Activated naive CD4-positive, alpha-beta T cell treated with anti-CD3 and anti-CD28 coated beads for 36 hours (primary cell): ENCODE measurements at regions not wholly inside any gene's neighbourhood (a gene's known extent, or its start where the extent isn't known, plus 50 kb on each side); places are given as distances from the start of the nearest gene placed in this dataset.
"Not testable (repeated sequence)": the region's sequence is repeated elsewhere in the genome, so short reads cannot be mapped to it uniquely, and the experiment has no call there.

Experiments
- CTCF ChIA-PET: fragments of 350-600 bp; sonication (Branson Sonifier 250); formaldehyde crosslinking; loops from one replicate; lab custom pipeline; 2021; ENCODE audit warnings: antibody characterized with exemption; lab: Charles Lee
- DNase-seq: peaks from one replicate; pipeline ENCODE4 v3.0.0-alpha.2; 2020
- H3K27ac Mint-ChIP-seq: one replicate; pipeline ENCODE4 v1.8.0; 2021; ENCODE audit warnings: mild to moderate bottlenecking, mixed read lengths
- H3K27me3 Mint-ChIP-seq: one replicate; pipeline ENCODE4 v1.8.0; 2021; ENCODE audit warnings: low read depth, mixed read lengths
- H3K36me3 Mint-ChIP-seq: one replicate; pipeline ENCODE4 v1.8.0; 2021; ENCODE audit warnings: low read depth, mixed read lengths
- H3K4me1 Mint-ChIP-seq: one replicate; pipeline ENCODE4 v1.8.0; 2021; ENCODE audit warnings: low read depth, mixed read lengths
- H3K4me3 Mint-ChIP-seq: one replicate; pipeline ENCODE4 v1.8.0; 2021; ENCODE audit warnings: mild to moderate bottlenecking, moderate library complexity, mixed read lengths
- H3K9me3 Mint-ChIP-seq: one replicate; pipeline ENCODE4 v1.8.0; 2021; ENCODE audit warnings: mixed read lengths
- intact Hi-C: fragments of 100-400 bp; cut with micrococcal nuclease; formaldehyde crosslinking; loops from one replicate; pipeline ENCODE4 v1.15.1; 2023

- Mint-ChIP-seq H3K4me1 (peaks cover 14% of the 10 kb centered on the region), H3K27ac (no peak overlapping the region), H3K27me3 (no peaks in the 10 kb centered on the region), H3K36me3 (no peaks in the 10 kb centered on the region), H3K4me3 (no peak overlapping the region), H3K9me3 (peaks cover 17% of the 10 kb centered on the region)
- CTCF ChIA-PET = interaction anchor here (0.9 kb wide), 1 partner anchor 152 kb away, joined by 3 read pairs; no protein-coding TSS in a partner anchor
- intact Hi-C loops = no loop called here
- DNase-seq = no peak
These were observed 182.2 kb upstream of the ANKRD55 start for GRCh38 chr5:56415356-56415765.

DNA sequence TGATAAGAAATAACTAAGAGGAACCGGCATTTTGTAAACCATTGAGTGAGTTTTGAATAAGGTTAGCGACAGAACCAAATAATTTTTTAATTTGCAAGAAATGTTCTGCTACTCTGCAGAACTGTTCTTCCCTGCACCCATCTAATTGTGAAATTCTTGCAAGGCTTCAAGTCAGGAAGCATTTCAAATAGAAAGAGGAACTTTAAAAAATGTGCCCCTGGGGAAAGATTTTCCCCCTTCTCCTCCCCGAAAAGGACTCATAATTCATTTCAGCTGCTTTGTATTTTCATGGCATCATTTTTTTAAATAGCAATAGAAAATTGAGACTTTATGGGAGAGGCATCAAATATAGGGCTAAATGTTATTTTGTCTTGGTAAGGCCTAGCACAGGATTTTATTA lies 180.9 kb upstream of the ANKRD55 start:
- intact Hi-C loops = no loop called here
- no peak overlapping the region for H3K27ac Mint-ChIP-seq
- H3K4me3 Mint-ChIP-seq = no peak overlapping the region
- DNase-seq = no peak
- peaks cover 14% of the 10 kb centered on the region for H3K4me1 Mint-ChIP-seq
- no peaks in the 10 kb centered on the region for H3K27me3 Mint-ChIP-seq
- peaks cover 6% of the 10 kb centered on the region for H3K9me3 Mint-ChIP-seq
- CTCF ChIA-PET = interaction anchor here (0.6 kb wide), 1 partner anchor 13 kb away, joined by 4 read pairs; no protein-coding TSS in a partner anchor
- no peaks in the 10 kb centered on the region for H3K36me3 Mint-ChIP-seq

DNA sequence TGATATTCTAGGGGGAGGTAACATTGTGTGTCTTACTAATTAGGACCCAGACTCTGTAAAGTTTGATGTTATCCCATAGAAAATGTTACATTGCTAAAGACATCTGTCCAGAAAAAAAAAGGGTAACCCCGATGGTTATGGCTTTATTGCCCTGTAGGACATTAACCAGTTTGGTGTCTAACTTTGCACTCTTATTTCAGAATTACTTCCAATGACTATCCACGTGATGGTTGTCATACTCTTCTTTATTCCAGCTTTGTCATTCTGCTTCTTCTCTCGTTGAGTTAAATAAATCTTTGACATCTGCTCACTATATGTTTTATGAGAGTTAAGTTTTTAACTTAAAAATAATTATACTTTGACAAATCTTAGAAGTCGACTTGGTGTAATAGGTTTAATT lies 180.4 kb upstream of the ANKRD55 start:
- Mint-ChIP-seq H3K4me3 (no peak overlapping the region), H3K4me1 (peaks cover 14% of the 10 kb centered on the region), H3K36me3 (no peaks in the 10 kb centered on the region), H3K27me3 (no peaks in the 10 kb centered on the region), H3K27ac (no peak overlapping the region), H3K9me3 (peaks cover 1% of the 10 kb centered on the region)
- intact Hi-C loops = no loop called here
- DNase-seq = no peak
- CTCF ChIA-PET = interaction anchor here (0.6 kb wide), 1 partner anchor 14 kb away, joined by 4 read pairs; no protein-coding TSS in a partner anchor

DNA sequence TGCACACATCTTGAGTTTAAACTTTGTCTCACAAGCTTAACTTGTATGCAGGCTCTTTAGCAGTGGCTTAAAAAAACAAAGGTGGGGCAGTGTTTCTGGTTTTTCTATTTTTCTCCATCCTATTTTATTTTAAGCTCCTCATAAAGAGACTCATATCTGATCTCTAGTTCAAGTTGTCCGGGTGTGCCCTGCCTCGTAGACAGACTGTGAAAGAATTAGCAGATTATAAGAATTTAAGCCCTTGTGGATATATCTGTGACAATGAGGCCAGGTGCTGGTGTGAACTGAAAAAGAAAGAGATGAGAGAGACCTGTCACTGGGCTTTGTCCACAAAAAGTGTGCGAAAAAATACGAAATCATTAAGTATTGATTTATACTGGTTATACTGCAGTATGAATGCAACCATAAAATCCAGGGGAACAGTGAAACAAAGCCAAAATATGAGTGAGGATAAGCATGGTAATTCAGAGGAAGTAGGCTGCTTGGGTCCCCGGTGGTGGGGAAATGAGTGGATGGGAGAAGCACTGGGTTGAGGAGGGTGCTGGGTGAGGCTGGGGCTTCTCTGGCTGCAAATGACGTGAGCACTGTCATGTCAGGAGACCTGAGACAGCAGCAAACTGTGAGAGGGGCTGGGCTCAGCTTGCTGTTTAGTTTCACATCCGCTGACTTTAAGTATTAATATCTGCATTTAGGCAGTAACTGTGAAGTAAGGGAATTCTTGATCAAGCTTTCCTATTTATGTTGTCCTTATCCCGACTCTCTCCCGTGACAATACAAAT lies 179.7 kb upstream of the ANKRD55 start:
- CTCF ChIA-PET = interaction anchor here (1.2 to 1.5 kb wide), 3 partner anchors 21 to 424 kb away, joined by 3 to 9 read pairs (median 4); no protein-coding TSS in a partner anchor
- Mint-ChIP-seq H3K4me1 (peaks cover 14% of the 10 kb centered on the region), H3K27me3 (no peaks in the 10 kb centered on the region), H3K9me3 (no peaks in the 10 kb centered on the region), H3K4me3 (no peak overlapping the region), H3K36me3 (no peaks in the 10 kb centered on the region), H3K27ac (no peak overlapping the region)
- intact Hi-C loops = no loop called here
- DNase-seq = peak; percentile 45

DNA sequence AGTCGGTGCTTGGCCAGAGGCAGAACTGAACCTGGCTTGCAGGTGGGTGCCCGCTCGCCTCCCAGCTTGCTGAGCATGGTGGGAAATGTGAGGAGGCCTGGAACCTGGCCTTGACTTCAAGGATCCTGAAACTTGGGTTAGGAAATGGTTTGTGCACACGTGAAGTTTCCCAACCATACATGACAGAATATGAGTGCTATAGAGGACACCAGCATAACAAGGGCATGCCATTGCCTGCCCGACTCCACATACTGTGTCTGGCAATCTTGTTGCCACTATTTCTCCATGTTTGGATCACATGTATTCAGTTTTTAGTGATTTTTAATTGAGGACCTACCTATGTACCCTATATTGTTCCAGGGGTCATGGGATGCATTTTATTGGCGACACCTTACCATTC lies 177.6 kb upstream of the ANKRD55 start:
- no peak for DNase-seq
- H3K27me3 Mint-ChIP-seq = no peaks in the 10 kb centered on the region
- no peaks in the 10 kb centered on the region for H3K36me3 Mint-ChIP-seq
- H3K4me1 Mint-ChIP-seq = peaks cover 12% of the 10 kb centered on the region
- CTCF ChIA-PET = interaction anchor here (0.6 kb wide), 1 partner anchor 474 kb away, joined by 5 read pairs; no protein-coding TSS in a partner anchor
- H3K27ac Mint-ChIP-seq = no peak overlapping the region
- H3K4me3 Mint-ChIP-seq = no peak overlapping the region
- intact Hi-C loops = no loop called here
- H3K9me3 Mint-ChIP-seq = no peaks in the 10 kb centered on the region

DNA sequence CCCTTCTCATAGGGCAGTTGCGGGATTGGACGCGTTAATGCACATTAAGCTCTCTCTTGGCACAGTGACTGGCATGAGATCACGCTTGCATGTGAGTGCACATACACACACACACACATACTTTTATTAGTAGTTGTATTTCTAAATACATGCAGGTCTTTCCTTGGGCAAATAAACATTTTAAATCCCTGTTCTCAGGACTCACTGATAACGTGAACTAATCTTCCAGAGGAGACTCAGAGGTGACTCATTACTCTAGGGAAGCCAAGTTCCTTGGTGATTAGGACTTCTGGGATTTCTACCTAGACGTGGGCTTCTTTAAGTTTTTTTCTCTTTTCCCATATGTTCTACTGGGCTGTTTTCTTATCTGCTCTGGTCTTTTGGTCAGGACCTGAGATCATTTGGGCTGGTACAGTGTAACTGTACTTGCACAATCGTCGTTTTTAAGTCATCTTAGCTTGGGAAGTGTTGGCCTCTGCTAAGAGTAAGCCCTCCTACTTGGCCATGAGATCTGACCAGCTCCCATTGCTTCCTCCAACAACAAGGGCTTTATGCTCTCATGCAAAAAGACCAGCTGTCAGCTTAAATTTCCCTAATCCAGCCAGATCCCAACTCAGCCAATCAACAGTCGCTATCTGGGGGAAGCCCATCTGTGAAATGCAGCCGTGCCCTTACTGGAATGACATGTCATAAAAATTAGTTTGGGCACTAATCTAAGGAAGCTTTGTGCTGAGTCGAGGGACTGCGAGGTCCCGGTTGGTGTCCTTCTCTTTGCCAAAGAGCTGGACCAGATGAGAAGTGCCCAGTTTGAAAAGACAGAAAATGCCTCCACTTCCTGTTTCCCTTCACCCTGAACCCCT lies 176.4 kb upstream of the ANKRD55 start:
- no peaks in the 10 kb centered on the region for H3K36me3 Mint-ChIP-seq
- CTCF ChIA-PET = no interaction called here
- DNase-seq = no peak
- no peaks in the 10 kb centered on the region for H3K9me3 Mint-ChIP-seq
- no peak overlapping the region for H3K27ac Mint-ChIP-seq
- H3K27me3 Mint-ChIP-seq = no peaks in the 10 kb centered on the region
- no peak overlapping the region for H3K4me3 Mint-ChIP-seq
- intact Hi-C loops = no loop called here
- peaks cover 6% of the 10 kb centered on the region for H3K4me1 Mint-ChIP-seq

- H3K27ac Mint-ChIP-seq = no peak overlapping the region
- intact Hi-C loops = no loop called here
- CTCF ChIA-PET = no interaction called here
- H3K27me3 Mint-ChIP-seq = no peaks in the 10 kb centered on the region
- H3K36me3 Mint-ChIP-seq = no peaks in the 10 kb centered on the region
- no peak for DNase-seq
- H3K9me3 Mint-ChIP-seq = no peaks in the 10 kb centered on the region
- H3K4me3 Mint-ChIP-seq = no peak overlapping the region
- no peaks in the 10 kb centered on the region for H3K4me1 Mint-ChIP-seq
These were observed 173.7 kb upstream of the ANKRD55 start for GRCh38 chr5:56406838-56407237.

GRCh38 chr5:56406221-56406620 lies 173.1 kb upstream of the ANKRD55 start:
- CTCF ChIA-PET = no interaction called here
- intact Hi-C loops = no loop called here
- H3K27ac Mint-ChIP-seq = no peak overlapping the region
- no peaks in the 10 kb centered on the region for H3K4me1 Mint-ChIP-seq
- H3K27me3 Mint-ChIP-seq = no peaks in the 10 kb centered on the region
- no peaks in the 10 kb centered on the region for H3K36me3 Mint-ChIP-seq
- no peak overlapping the region for H3K4me3 Mint-ChIP-seq
- no peak for DNase-seq
- no peaks in the 10 kb centered on the region for H3K9me3 Mint-ChIP-seq

DNA sequence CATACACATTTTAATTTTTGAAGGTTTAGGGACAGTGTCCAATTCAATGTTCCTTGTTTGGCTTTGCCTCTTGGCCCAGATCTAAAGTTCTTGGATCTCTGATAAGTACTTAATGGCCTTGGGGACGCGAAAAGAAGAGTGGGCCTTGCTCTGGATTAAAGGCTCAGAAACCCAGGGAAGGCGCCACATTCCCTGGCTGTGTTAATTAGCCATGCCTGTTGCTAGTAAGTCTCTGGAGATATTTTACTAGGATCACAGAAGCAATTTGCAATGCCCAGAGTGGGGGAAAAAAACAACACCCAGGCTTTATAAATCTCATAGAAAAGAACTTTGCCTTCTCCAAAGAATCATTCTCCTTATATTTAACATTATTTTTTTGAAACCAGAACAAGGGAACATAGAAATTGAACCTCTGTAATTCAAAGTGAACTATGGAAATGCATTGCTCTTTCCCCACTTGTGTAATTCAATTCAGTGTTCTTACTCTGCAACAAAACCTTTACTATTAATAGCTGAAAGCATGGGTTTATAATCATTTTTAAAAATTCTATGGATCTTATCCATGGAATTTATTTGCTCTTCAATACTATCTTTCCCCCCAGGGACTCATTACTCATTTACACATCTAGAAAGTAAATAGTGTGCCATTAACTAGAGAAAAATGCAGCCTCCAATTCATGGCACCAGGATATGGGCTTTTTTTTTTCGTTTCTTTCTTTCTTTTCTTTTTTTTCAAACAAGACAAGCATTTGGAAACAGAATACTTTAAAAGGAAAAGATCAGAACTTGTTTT lies 172.2 kb upstream of the ANKRD55 start:
- no peak for DNase-seq
- intact Hi-C loops = no loop called here
- Mint-ChIP-seq H3K27ac (no peak overlapping the region), H3K36me3 (no peaks in the 10 kb centered on the region), H3K27me3 (no peaks in the 10 kb centered on the region), H3K4me3 (no peak overlapping the region), H3K4me1 (no peaks in the 10 kb centered on the region), H3K9me3 (no peaks in the 10 kb centered on the region)
- CTCF ChIA-PET = no interaction called here

- no peak for DNase-seq
- no peaks in the 10 kb centered on the region for H3K36me3 Mint-ChIP-seq
- H3K4me3 Mint-ChIP-seq = no peak overlapping the region
- no peaks in the 10 kb centered on the region for H3K4me1 Mint-ChIP-seq
- no peak overlapping the region for H3K27ac Mint-ChIP-seq
- CTCF ChIA-PET = interaction anchor here (0.6 to 0.7 kb wide), 2 partner anchors 584 to 637 kb away, joined by 3 to 5 read pairs; no protein-coding TSS in a partner anchor
- no peaks in the 10 kb centered on the region for H3K9me3 Mint-ChIP-seq
- intact Hi-C loops = no loop called here
- no peaks in the 10 kb centered on the region for H3K27me3 Mint-ChIP-seq
These were observed 169.4 kb upstream of the ANKRD55 start for GRCh38 chr5:56402266-56403220.

DNA sequence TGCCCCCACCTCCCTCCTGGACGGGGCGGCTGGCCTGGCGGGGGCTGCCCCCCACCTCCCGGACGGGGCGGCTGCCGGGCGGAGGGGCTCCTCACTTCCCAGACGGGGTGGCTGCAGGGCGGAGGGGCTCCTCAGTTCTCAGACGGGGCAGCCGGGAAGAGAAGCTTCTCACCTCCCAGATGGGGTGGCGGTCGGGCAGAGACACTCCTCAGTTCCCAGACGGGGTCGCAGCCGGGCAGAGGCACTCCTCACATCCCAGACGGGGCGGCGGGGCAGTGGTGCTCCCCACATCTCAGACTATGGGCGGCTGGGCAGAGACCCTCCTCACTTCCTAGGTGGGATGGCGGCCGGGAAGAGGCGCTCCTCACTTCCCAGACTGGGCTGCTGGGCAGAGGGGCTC lies 164.7 kb upstream of the ANKRD55 start:
- intact Hi-C loops, H3K4me1 Mint-ChIP-seq, H3K4me3 Mint-ChIP-seq, DNase-seq, CTCF ChIA-PET, H3K27me3 Mint-ChIP-seq, H3K36me3 Mint-ChIP-seq, H3K27ac Mint-ChIP-seq: not testable (repeated sequence)
- H3K9me3 Mint-ChIP-seq = peaks cover 20% of the 10 kb centered on the region
